ENCODE measurements at regions not wholly inside any gene's neighbourhood (a gene's known extent, or its start where the extent isn't known, plus 50 kb on each side); places are given as distances from the start of the nearest gene placed in this dataset.

GRCh38 chr16:51071326-51071725, 79.7 kb downstream of the SALL1 start:
- no TSS peak for BruUV-seq (replicated peaks)
- TF ChIP-seq CTCF (conservative IDR thresholded peaks at IDR 0.05; ENCODE audit: low read depth, low read length) (no peak), CEBPB (IDR thresholded peaks at IDR 0.05; ENCODE audit: low read depth, low read length) (no peak), BHLHE40 (IDR thresholded peaks at IDR 0.05; ENCODE audit: low read depth, low read length) (no peak), MAFK (IDR thresholded peaks at IDR 0.05; ENCODE audit: low read depth, low read length) (no peak), POLR2A (IDR thresholded peaks at IDR 0.05; ENCODE audit: low read depth, low read length) (no peak), RCOR1 (IDR thresholded peaks at IDR 0.05; ENCODE audit: insufficient replicate concordance, low read length) (no peak), RFX5 (IDR thresholded peaks at IDR 0.05; ENCODE audit: low read depth, low read length) (no peak), RAD21 (IDR thresholded peaks at IDR 0.05; ENCODE audit: low read length) (no peak), ELK1 (IDR thresholded peaks at IDR 0.05; ENCODE audit: borderline replicate concordance, low read depth, low read length) (no peak)
- Histone ChIP-seq H4K20me1 (ENCODE audit: insufficient read depth, low read length) (no peaks in the 10 kb centered on the region), H3K9me1 (ENCODE audit: insufficient read depth, low read length) (no peaks in the 10 kb centered on the region), H3K27ac (ENCODE audit: insufficient read depth, low read length) (no peak overlapping the region), H3K56ac (ENCODE audit: extremely low read depth, insufficient read depth, low read length) (no peak overlapping the region), H3K18ac (ENCODE audit: low read depth, low read length) (no peak overlapping the region), H3K23ac (ENCODE audit: low read depth, low read length) (no peak overlapping the region), H2BK20ac (ENCODE audit: low read depth, low read length) (no peak overlapping the region), H4K5ac (ENCODE audit: low read depth, low read length) (no peak overlapping the region), H3K9me3 (ENCODE audit: control insufficient read depth, insufficient read depth, low read length) (no peaks in the 10 kb centered on the region), H2AK9ac (replicated peaks; ENCODE audit: low read depth, low read length, poor library complexity) (no peak overlapping the region), H2BK5ac (ENCODE audit: low read depth, low read length, poor library complexity, severe bottlenecking) (no peak overlapping the region), H2BK120ac (ENCODE audit: low read depth, low read length) (no peak overlapping the region), H2BK15ac (ENCODE audit: low read depth, low read length) (no peak overlapping the region), H2AK5ac (ENCODE audit: low read depth, low read length) (no peak overlapping the region), H4K8ac (ENCODE audit: low read depth in 2 of 2, low read length in 2 of 2) (no peak overlapping the region), H2AFZ (replicated peaks; ENCODE audit: low read length, poor library complexity) (no peak overlapping the region), H3K9ac (ENCODE audit: low read depth, low read length) (no peak overlapping the region), H4K91ac (ENCODE audit: insufficient read depth, low read depth, low read length) (no peak overlapping the region), H3K4ac (ENCODE audit: low read depth, low read length) (no peak overlapping the region), H3K4me3 (ENCODE audit: insufficient read depth, low read depth, low read length) (no peak overlapping the region), H3K79me1 (ENCODE audit: low read depth in 1 of 2, low read length in 2 of 2) (no peaks in the 10 kb centered on the region), H3K4me1 (ENCODE audit: control insufficient read depth, insufficient read depth, low read length) (no peaks in the 10 kb centered on the region), H3K4me2 (ENCODE audit: low read depth, low read length) (no peak overlapping the region), H3K36me3 (ENCODE audit: control insufficient read depth, insufficient read depth, low read length) (no peaks in the 10 kb centered on the region), H3K14ac (replicated peaks; ENCODE audit: low read depth, low read length) (no peak overlapping the region), H3K27me3 (ENCODE audit: control insufficient read depth, insufficient read depth, low read length) (no peaks in the 10 kb centered on the region)
- intact Hi-C loops (cut with micrococcal nuclease): no loop called here
- 46% methylated on average over 4 of the region's 9 CpGs; no CpG with 5 or more reads in 1 of the 2 experiments for WGBS, 2 experiments (ENCODE audit: extremely low coverage in 2 of 2, insufficient read length in 1 of 2)
- dilution Hi-C loops (cut with HindIII; ENCODE audit: low sequenced_read_pairs, unreplicated experiment): no loop called here
- in situ Hi-C loops (cut with MboI; ENCODE audit: low sequenced_read_pairs): no loop called here
- ChIA-PET CTCF (no interaction called here), POLR2A (ENCODE audit: unreplicated experiment) (no interaction called here)
- DNase-seq (no peak), ATAC-seq (ENCODE audit: low read depth) (no peak)

Data from IMR-90 (cell line).